Upper lobe of left lung (tissue), 4 donors: ENCODE measurements at regions not wholly inside any gene's neighbourhood (a gene's known extent, or its start where the extent isn't known, plus 50 kb on each side); places are given as distances from the start of the nearest gene placed in this dataset.

Experiments
- CTCF ChIP-seq, 6 experiments: fragments of 450-650 bp in 4 of 6; fragments of 200-600 bp in 2 of 6; sonication (generic) in 2 of 6; IDR thresholded peaks; one replicate each; pipeline ENCODE4 v1.5.1; 2016 to 2019; ENCODE audit warnings: antibody characterized with exemption in 6 of 6
- EP300 ChIP-seq, 4 donors: sonication (generic); formaldehyde crosslinking; IDR thresholded peaks; one replicate each; pipeline ENCODE4 v1.5.1; 2017; ENCODE audit warnings: antibody characterized with exemption in 4 of 4, control low read depth in 2 of 4
- POLR2A ChIP-seq, 4 donors: fragments of 450-650 bp; IDR thresholded peaks; one replicate each; pipeline ENCODE4 v1.5.1; 2016 to 2017; ENCODE audit warnings: antibody characterized with exemption in 4 of 4, mild to moderate bottlenecking in 2 of 4
- POLR2AphosphoS5 ChIP-seq, 2 donors: sonication (generic); formaldehyde crosslinking; IDR thresholded peaks; one replicate each; pipeline ENCODE4 v1.5.1; 2017; ENCODE audit warnings: antibody characterized with exemption in 2 of 2

- TF ChIP-seq CTCF (IDR thresholded peaks at IDR 0.05) (no peak), POLR2A (IDR thresholded peaks at IDR 0.05) (no peak), POLR2AphosphoS5 (IDR thresholded peaks at IDR 0.05) (no peak), EP300 (IDR thresholded peaks at IDR 0.05) (no peak)
Measured at GRCh38 chr13:61136515-61136914, 279.1 kb downstream of the PCDH20 start.
